H9 (cell line): ENCODE measurements at regions not wholly inside any gene's neighbourhood (a gene's known extent, or its start where the extent isn't known, plus 50 kb on each side); places are given as distances from the start of the nearest gene placed in this dataset.

ENCODE experiments used
- DNase-seq: peaks from one replicate; pipeline ENCODE4 v3.0.0-alpha.2; 2017
- H2AFZ ChIP-seq: one replicate; pipeline ENCODE4 v1.6.1; 2013; ENCODE audit warnings: mild to moderate bottlenecking, low read length, control low read depth, moderate library complexity
- H2AK5ac ChIP-seq: 2 replicates; pipeline ENCODE4 v1.6.1; 2013; ENCODE audit warnings: low read length, control low read depth, mixed read lengths; ENCODE audit not compliant: insufficient read length
- H2BK120ac ChIP-seq: one replicate; pipeline ENCODE4 v1.6.1; 2013; ENCODE audit warnings: low read depth, mild to moderate bottlenecking, low read length, control low read depth, inconsistent platforms; ENCODE audit not compliant: poor library complexity, severe bottlenecking
- H2BK12ac ChIP-seq: 2 replicates; pipeline ENCODE4 v1.6.1; 2013; ENCODE audit warnings: low read length, control low read depth, mixed read lengths, low read depth; ENCODE audit not compliant: insufficient read length
- H2BK15ac ChIP-seq: 2 replicates; pipeline ENCODE4 v1.6.1; 2013; ENCODE audit warnings: low read depth, low read length, control low read depth
- H2BK20ac ChIP-seq: one replicate; pipeline ENCODE4 v1.6.1; 2013; ENCODE audit warnings: low read depth, mild to moderate bottlenecking, low read length, control low read depth, inconsistent platforms; ENCODE audit not compliant: poor library complexity, severe bottlenecking
- H2BK5ac ChIP-seq: 2 replicates; pipeline ENCODE4 v1.6.1; 2013; ENCODE audit warnings: low read length, control low read depth, mixed read lengths; ENCODE audit not compliant: insufficient read length
- H3K14ac ChIP-seq: 2 replicates; pipeline ENCODE4 v1.6.1; 2013; ENCODE audit warnings: low read length, control low read depth; ENCODE audit not compliant: insufficient read depth
- H3K18ac ChIP-seq: 2 replicates; pipeline ENCODE4 v1.6.1; 2013; ENCODE audit warnings: low read depth, mild to moderate bottlenecking, mixed read lengths, low read length, control low read depth; ENCODE audit not compliant: insufficient read length
- H3K23ac ChIP-seq: 2 replicates; pipeline ENCODE4 v1.6.1; 2013; ENCODE audit warnings: low read length, control low read depth, mixed read lengths, low read depth; ENCODE audit not compliant: insufficient read length
- H3K23me2 ChIP-seq: 2 replicates; pipeline ENCODE4 v1.6.1; 2013; ENCODE audit warnings: low read depth, mild to moderate bottlenecking, mixed read lengths, low read length, control low read depth; ENCODE audit not compliant: insufficient read length, poor library complexity, severe bottlenecking
- H3K27ac ChIP-seq: 2 replicates; pipeline ENCODE4 v1.5.1; 2013; ENCODE audit warnings: low read length, control low read depth, mixed read lengths, low read depth; ENCODE audit not compliant: insufficient read length
- H3K27me3 ChIP-seq: 2 replicates; pipeline ENCODE4 v1.6.1; 2013; ENCODE audit warnings: low read length, control low read depth, inconsistent platforms; ENCODE audit not compliant: insufficient read depth
- H3K4ac ChIP-seq: 2 replicates; pipeline ENCODE4 v1.6.1; 2013; ENCODE audit warnings: low read depth, mild to moderate bottlenecking, control low read depth, inconsistent platforms, low read length, moderate library complexity
- H3K4me1 ChIP-seq: 2 replicates; pipeline ENCODE4 v1.6.1; 2013; ENCODE audit warnings: low read length, control low read depth, inconsistent platforms; ENCODE audit not compliant: insufficient read depth
- H3K4me2 ChIP-seq: 2 replicates; pipeline ENCODE4 v1.6.1; 2013; ENCODE audit warnings: low read length, control low read depth, mixed read lengths; ENCODE audit not compliant: insufficient read length, insufficient read depth
- H3K56ac ChIP-seq: 2 replicates; pipeline ENCODE4 v1.6.1; 2013; ENCODE audit warnings: low read depth, mild to moderate bottlenecking, mixed read lengths, low read length, control low read depth; ENCODE audit not compliant: insufficient read length
- H3K79me1 ChIP-seq: 2 replicates; pipeline ENCODE4 v1.6.1; 2013; ENCODE audit warnings: low read depth, mild to moderate bottlenecking, moderate library complexity, low read length, control low read depth, inconsistent platforms; ENCODE audit not compliant: insufficient read depth, poor library complexity, severe bottlenecking
- H3K79me2 ChIP-seq: 2 replicates; pipeline ENCODE4 v1.6.1; 2013; ENCODE audit warnings: low read length, control low read depth, inconsistent platforms; ENCODE audit not compliant: insufficient read depth
- H3K9ac ChIP-seq: 2 replicates; pipeline ENCODE4 v1.6.1; 2013; ENCODE audit warnings: low read length, control low read depth, mixed read lengths; ENCODE audit not compliant: insufficient read length; ENCODE audit errors: extremely low read depth
- H3K9me3 ChIP-seq: one replicate; pipeline ENCODE4 v1.6.1; 2013; ENCODE audit warnings: low read depth, low read length, inconsistent platforms; ENCODE audit not compliant: control insufficient read depth
- H3T11ph ChIP-seq: one replicate; pipeline ENCODE4 v1.6.1; 2013; ENCODE audit warnings: mild to moderate bottlenecking, low read length, control low read depth, inconsistent platforms
- H4K20me1 ChIP-seq: one replicate; pipeline ENCODE4 v1.6.1; 2013; ENCODE audit not compliant: control insufficient read depth, insufficient read length, insufficient read depth
- H4K5ac ChIP-seq: 2 replicates; pipeline ENCODE4 v1.6.1; 2013; ENCODE audit warnings: low read depth, mild to moderate bottlenecking, mixed read lengths, low read length, control low read depth; ENCODE audit not compliant: insufficient read length
- H4K8ac ChIP-seq: replicated peaks from 2 replicates; pipeline ENCODE4 v1.6.1; 2013; ENCODE audit warnings: low read length, control low read depth, mixed read lengths, low read depth; ENCODE audit not compliant: insufficient read length
- H4K91ac ChIP-seq: 2 replicates; pipeline ENCODE4 v1.6.1; 2013; ENCODE audit warnings: low read depth, mild to moderate bottlenecking, moderate library complexity, mixed read lengths, low read length, control low read depth; ENCODE audit not compliant: insufficient read length
- H3K27ac Mint-ChIP-seq, 3 experiments: 2 replicates in 2 of 3; 3 replicates in 1 of 3; pipeline ENCODE4 v1.8.0; 2020 to 2021; ENCODE audit warnings: mixed read lengths in 3 of 3, mild to moderate bottlenecking in 1 of 3, moderate library complexity in 1 of 3
- H3K27me3 Mint-ChIP-seq: 2 replicates; pipeline ENCODE4 v1.8.0; 2021; ENCODE audit warnings: low read depth, mild to moderate bottlenecking, moderate library complexity, mixed read lengths
- H3K36me3 Mint-ChIP-seq, 3 experiments: 2 replicates in 2 of 3; 3 replicates in 1 of 3; pipeline ENCODE4 v1.8.0; 2020 to 2021; ENCODE audit warnings: low read depth in 3 of 3, mixed read lengths in 3 of 3; ENCODE audit not compliant: insufficient read depth in 1 of 3
- H3K4me1 Mint-ChIP-seq, 2 experiments: 2 replicates each; pipeline ENCODE4 v1.8.0; 2020; ENCODE audit warnings: mixed read lengths in 2 of 2
- H3K4me3 Mint-ChIP-seq, 2 experiments: 2 replicates in 1 of 2; 3 replicates in 1 of 2; pipeline ENCODE4 v1.8.0; 2020 to 2021; ENCODE audit warnings: mild to moderate bottlenecking in 2 of 2, mixed read lengths in 2 of 2, moderate library complexity in 1 of 2
- H3K9me3 Mint-ChIP-seq, 2 experiments: 2 replicates in 1 of 2; 3 replicates in 1 of 2; pipeline ENCODE4 v1.8.0; 2020; ENCODE audit warnings: mild to moderate bottlenecking in 2 of 2, mixed read lengths in 2 of 2, moderate library complexity in 1 of 2
- CTCF ChIP-seq: fragments of 200-600 bp; sonication (generic); conservative IDR thresholded peaks from 3 replicates; pipeline ENCODE4 v1.8.0; 2021; ENCODE audit warnings: antibody characterized with exemption, mild to moderate bottlenecking
- WGBS: extraction: QIAGEN DNeasy Blood & Tissue Kit; methylation state at CpG from one replicate; pipeline ENCODE4 v1.1.7; 2013; ENCODE audit warnings: missing lambda C conversion rate, low lambda C conversion rate, mixed read lengths; ENCODE audit not compliant: insufficient read length; ENCODE audit errors: extremely low coverage; 5-methylcytosine and 5-hydroxymethylcytosine counted together

- no peak overlapping the region for H3T11ph ChIP-seq
- H3K9me3 Mint-ChIP-seq: no peaks in the 10 kb centered on the region
- no peak overlapping the region for H2BK15ac ChIP-seq
- H3K79me2 ChIP-seq: no peaks in the 10 kb centered on the region
- no peak overlapping the region for H2AFZ ChIP-seq
- DNase-seq: no peak
- H3K18ac ChIP-seq: no peak overlapping the region
- no peaks in the 10 kb centered on the region for H3K9me3 ChIP-seq
- TF ChIP-seq CTCF: no peak
- no peaks in the 10 kb centered on the region for H3K79me1 ChIP-seq
- no peaks in the 10 kb centered on the region for H3K36me3 Mint-ChIP-seq
- no peak overlapping the region for H3K56ac ChIP-seq
- no peak overlapping the region for H2BK12ac ChIP-seq
- H3K27me3 Mint-ChIP-seq: no peaks in the 10 kb centered on the region
- H3K4me1 Mint-ChIP-seq: peaks cover 8 to 11% of the 10 kb centered on the region in 2 experiments
- H3K23me2 ChIP-seq: no peaks in the 10 kb centered on the region
- H3K4me3 Mint-ChIP-seq: no peak overlapping the region
- H2BK5ac ChIP-seq: no peak overlapping the region
- WGBS: no CpG with 5 or more reads among the region's 3 CpGs
- no peak overlapping the region for H4K91ac ChIP-seq
- H2AK5ac ChIP-seq: no peak overlapping the region
- no peak overlapping the region for H4K5ac ChIP-seq
- H3K27me3 ChIP-seq: no peaks in the 10 kb centered on the region
- no peak overlapping the region for H2BK20ac ChIP-seq
- no peak overlapping the region for H2BK120ac ChIP-seq
- H4K20me1 ChIP-seq: no peaks in the 10 kb centered on the region
- no peak overlapping the region for H3K27ac ChIP-seq
- H3K14ac ChIP-seq: no peak overlapping the region
- no peak overlapping the region for H3K4ac ChIP-seq
- no peak overlapping the region for H3K4me2 ChIP-seq
- H3K9ac ChIP-seq: no peak overlapping the region
- H3K27ac Mint-ChIP-seq: no peak overlapping the region
- no peak overlapping the region for H4K8ac ChIP-seq
- H3K4me1 ChIP-seq: peaks cover 2% of the 10 kb centered on the region; the same call in 1 of the 2 replicates
- no peak overlapping the region for H3K23ac ChIP-seq
Observed at GRCh38 chr12:19964549-19964948, 403.8 kb upstream of the PDE3A start.
